ENCODE measurements at regions not wholly inside any gene's neighbourhood (a gene's known extent, or its start where the extent isn't known, plus 50 kb on each side); places are given as distances from the start of the nearest gene placed in this dataset.

- Mint-ChIP-seq H3K36me3 (no peaks in the 10 kb centered on the region), H3K9me3 (peaks cover 2% of the 10 kb centered on the region), H3K4me1 (no peaks in the 10 kb centered on the region), H3K4me3 (no peak overlapping the region), H3K27ac (no peak overlapping the region), H3K27me3 (no peaks in the 10 kb centered on the region)
- POLR2A ChIA-PET: no interaction called here
- ATAC-seq (ENCODE audit: low read depth): no peak
- no peak for DNase-seq
Observed at GRCh38 chr9:11871852-11872251, 821.3 kb upstream of the TYRP1 start.

GRCh38 chr9:11872471-11872870 lies 820.7 kb upstream of the TYRP1 start:
- ATAC-seq (ENCODE audit: low read depth): no peak
- H3K4me1 Mint-ChIP-seq: no peaks in the 10 kb centered on the region
- H3K9me3 Mint-ChIP-seq: peaks cover 2% of the 10 kb centered on the region
- H3K36me3 Mint-ChIP-seq: no peaks in the 10 kb centered on the region
- H3K4me3 Mint-ChIP-seq: no peak overlapping the region
- H3K27ac Mint-ChIP-seq: no peak overlapping the region
- H3K27me3 Mint-ChIP-seq: no peaks in the 10 kb centered on the region
- no peak for DNase-seq
- POLR2A ChIA-PET: no interaction called here

- POLR2A ChIA-PET: no interaction called here
- Mint-ChIP-seq H3K4me1 (no peaks in the 10 kb centered on the region), H3K36me3 (no peaks in the 10 kb centered on the region), H3K9me3 (peaks cover 1% of the 10 kb centered on the region), H3K27ac (no peak overlapping the region), H3K27me3 (no peaks in the 10 kb centered on the region), H3K4me3 (no peak overlapping the region)
- ATAC-seq (ENCODE audit: low read depth) (no peak), DNase-seq (no peak)
Observed at GRCh38 chr9:11874414-11874813, 818.8 kb upstream of the TYRP1 start.

- Mint-ChIP-seq H3K27ac (no peak overlapping the region), H3K9me3 (peaks cover 8% of the 10 kb centered on the region)
- POLR2A ChIA-PET: no interaction called here
Observed at GRCh38 chr9:11892401-11892800, 800.8 kb upstream of the TYRP1 start.

GRCh38 chr9:11893331-11893730 lies 799.9 kb upstream of the TYRP1 start:
- H3K36me3 Mint-ChIP-seq: no peaks in the 10 kb centered on the region
- H3K27me3 Mint-ChIP-seq: no peaks in the 10 kb centered on the region
- H3K4me3 Mint-ChIP-seq: no peak overlapping the region
- no peak for DNase-seq
- H3K27ac Mint-ChIP-seq: no peak overlapping the region
- H3K4me1 Mint-ChIP-seq: no peaks in the 10 kb centered on the region
- POLR2A ChIA-PET: no interaction called here
- ATAC-seq (ENCODE audit: low read depth): no peak
- H3K9me3 Mint-ChIP-seq: peaks cover 8% of the 10 kb centered on the region

More at GRCh38 chr9:11892401-11892800, 800.8 kb upstream of the TYRP1 start:
- DNase-seq: no peak
- Mint-ChIP-seq H3K36me3 (no peaks in the 10 kb centered on the region), H3K4me3 (no peak overlapping the region), H3K4me1 (no peaks in the 10 kb centered on the region), H3K27me3 (no peaks in the 10 kb centered on the region)
- no peak for ATAC-seq (ENCODE audit: low read depth)

GRCh38 chr9:11894136-11894535 lies 799.0 kb upstream of the TYRP1 start:
- no peaks in the 10 kb centered on the region for H3K27me3 Mint-ChIP-seq
- peaks cover 8% of the 10 kb centered on the region for H3K9me3 Mint-ChIP-seq
- H3K36me3 Mint-ChIP-seq: no peaks in the 10 kb centered on the region
- no peak overlapping the region for H3K4me3 Mint-ChIP-seq
- DNase-seq (no peak), ATAC-seq (ENCODE audit: low read depth) (no peak)
- H3K27ac Mint-ChIP-seq: no peak overlapping the region
- H3K4me1 Mint-ChIP-seq: no peaks in the 10 kb centered on the region
- POLR2A ChIA-PET: no interaction called here

- Mint-ChIP-seq H3K4me1 (no peaks in the 10 kb centered on the region), H3K27ac (no peak overlapping the region), H3K27me3 (no peaks in the 10 kb centered on the region), H3K4me3 (no peak overlapping the region), H3K36me3 (no peaks in the 10 kb centered on the region), H3K9me3 (peaks cover 2% of the 10 kb centered on the region)
- no peak for DNase-seq
- no peak for ATAC-seq (ENCODE audit: low read depth)
- POLR2A ChIA-PET: no interaction called here
Observed at GRCh38 chr9:11902610-11903009, 790.6 kb upstream of the TYRP1 start.

- ATAC-seq (ENCODE audit: low read depth): no peak
- POLR2A ChIA-PET: no interaction called here
Observed at GRCh38 chr9:11915699-11916098, 777.5 kb upstream of the TYRP1 start.

GRCh38 chr9:11928871-11929321 lies 764.3 kb upstream of the TYRP1 start:
- no peak overlapping the region for H3K4me3 Mint-ChIP-seq
- DNase-seq (no peak), ATAC-seq (ENCODE audit: low read depth) (no peak)
- H3K27ac Mint-ChIP-seq: no peak overlapping the region
- no peaks in the 10 kb centered on the region for H3K27me3 Mint-ChIP-seq
- H3K9me3 Mint-ChIP-seq: peaks cover 7% of the 10 kb centered on the region
- POLR2A ChIA-PET: no interaction called here
- H3K36me3 Mint-ChIP-seq: no peaks in the 10 kb centered on the region
- no peaks in the 10 kb centered on the region for H3K4me1 Mint-ChIP-seq

More at GRCh38 chr9:11915699-11916098, 777.5 kb upstream of the TYRP1 start:
- Mint-ChIP-seq H3K27ac (no peak overlapping the region), H3K9me3 (peaks cover 15% of the 10 kb centered on the region), H3K27me3 (no peaks in the 10 kb centered on the region), H3K4me3 (no peak overlapping the region), H3K36me3 (no peaks in the 10 kb centered on the region), H3K4me1 (no peaks in the 10 kb centered on the region)
- no peak for DNase-seq

GRCh38 chr9:11931109-11931508 lies 762.1 kb upstream of the TYRP1 start:
- no peak overlapping the region for H3K4me3 Mint-ChIP-seq
- peaks cover 7% of the 10 kb centered on the region for H3K9me3 Mint-ChIP-seq
- ATAC-seq (ENCODE audit: low read depth): no peak
- no peaks in the 10 kb centered on the region for H3K36me3 Mint-ChIP-seq
- no peaks in the 10 kb centered on the region for H3K27me3 Mint-ChIP-seq
- no peak overlapping the region for H3K27ac Mint-ChIP-seq
- no peaks in the 10 kb centered on the region for H3K4me1 Mint-ChIP-seq
- DNase-seq: no peak
- POLR2A ChIA-PET: no interaction called here

GRCh38 chr9:11931751-11932150 lies 761.4 kb upstream of the TYRP1 start:
- POLR2A ChIA-PET: no interaction called here
- ATAC-seq (ENCODE audit: low read depth) (no peak), DNase-seq (no peak)
- Mint-ChIP-seq H3K4me3 (no peak overlapping the region), H3K27me3 (no peaks in the 10 kb centered on the region), H3K27ac (no peak overlapping the region), H3K4me1 (no peaks in the 10 kb centered on the region), H3K36me3 (no peaks in the 10 kb centered on the region), H3K9me3 (peaks cover 8% of the 10 kb centered on the region)

GRCh38 chr9:11933926-11934325 lies 759.3 kb upstream of the TYRP1 start:
- Mint-ChIP-seq H3K27me3 (no peaks in the 10 kb centered on the region), H3K9me3 (peaks cover 1% of the 10 kb centered on the region), H3K36me3 (no peaks in the 10 kb centered on the region), H3K27ac (no peak overlapping the region), H3K4me3 (no peak overlapping the region), H3K4me1 (no peaks in the 10 kb centered on the region)
- ATAC-seq (ENCODE audit: low read depth) (no peak), DNase-seq (no peak)
- POLR2A ChIA-PET: no interaction called here

- ATAC-seq (ENCODE audit: low read depth): no peak
- H3K27ac Mint-ChIP-seq: no peak overlapping the region
- H3K36me3 Mint-ChIP-seq: no peaks in the 10 kb centered on the region
Observed at GRCh38 chr9:11946531-11946930, 746.7 kb upstream of the TYRP1 start.

GRCh38 chr9:11962327-11962726 lies 730.9 kb upstream of the TYRP1 start:
- ATAC-seq (ENCODE audit: low read depth) (no peak), DNase-seq (no peak)
- H3K9me3 Mint-ChIP-seq: peaks cover 11% of the 10 kb centered on the region
- no peak overlapping the region for H3K27ac Mint-ChIP-seq
- H3K36me3 Mint-ChIP-seq: no peaks in the 10 kb centered on the region
- no peak overlapping the region for H3K4me3 Mint-ChIP-seq
- no peaks in the 10 kb centered on the region for H3K27me3 Mint-ChIP-seq
- POLR2A ChIA-PET: no interaction called here
- no peaks in the 10 kb centered on the region for H3K4me1 Mint-ChIP-seq

More at GRCh38 chr9:11946531-11946930, 746.7 kb upstream of the TYRP1 start:
- no peak for DNase-seq
- Mint-ChIP-seq H3K4me1 (no peaks in the 10 kb centered on the region), H3K27me3 (no peaks in the 10 kb centered on the region), H3K4me3 (no peak overlapping the region), H3K9me3 (peaks cover 23% of the 10 kb centered on the region)
- POLR2A ChIA-PET: no interaction called here

GRCh38 chr9:11966786-11967185 lies 726.4 kb upstream of the TYRP1 start:
- H3K4me1 Mint-ChIP-seq: no peaks in the 10 kb centered on the region
- H3K27ac Mint-ChIP-seq: no peak overlapping the region
- no peak for ATAC-seq (ENCODE audit: low read depth)
- peaks cover 5% of the 10 kb centered on the region for H3K9me3 Mint-ChIP-seq
- DNase-seq: no peak
- no peak overlapping the region for H3K4me3 Mint-ChIP-seq
- POLR2A ChIA-PET: no interaction called here
- no peaks in the 10 kb centered on the region for H3K27me3 Mint-ChIP-seq
- no peaks in the 10 kb centered on the region for H3K36me3 Mint-ChIP-seq
